GM20431 (cell line): ENCODE measurements at regions not wholly inside any gene's neighbourhood (a gene's known extent, or its start where the extent isn't known, plus 50 kb on each side); places are given as distances from the start of the nearest gene placed in this dataset.

Experiments used
- in situ Hi-C: fragments of 300-500 bp; cut with MseI, MboI; formaldehyde crosslinking; loops from one replicate; pipeline ENCODE4 v1.15.0; 2020; ENCODE audit warnings: low sequenced_read_pairs; ENCODE audit not compliant: unreplicated experiment

GRCh38 chr6:1203546-1203945, 108.4 kb upstream of the FOXQ1 start:
- in situ Hi-C loops, result no loop called here

- in situ Hi-C loops, result no loop called here
These were observed 109.7 kb upstream of the FOXQ1 start for GRCh38 chr6:1202201-1202600.

GRCh38 chr6:1201547-1202200, 110.2 kb upstream of the FOXQ1 start:
- in situ Hi-C loops, result no loop called here

- in situ Hi-C loops, result no loop called here
These were observed 111.3 kb upstream of the FOXQ1 start for GRCh38 chr6:1200409-1201101.

- in situ Hi-C loops, result no loop called here
These were observed 111.9 kb upstream of the FOXQ1 start for GRCh38 chr6:1200081-1200408.

GRCh38 chr6:1197309-1197708, 114.6 kb upstream of the FOXQ1 start:
- in situ Hi-C loops, result no loop called here

- in situ Hi-C loops, result no loop called here
These were observed 120.7 kb upstream of the FOXQ1 start for GRCh38 chr6:1191141-1191630.

- in situ Hi-C loops, result no loop called here
These were observed 121.5 kb upstream of the FOXQ1 start for GRCh38 chr6:1190366-1190765.

- in situ Hi-C loops, result no loop called here
These were observed 123.7 kb upstream of the FOXQ1 start for GRCh38 chr6:1188199-1188598.

GRCh38 chr6:1187293-1188131, 124.4 kb upstream of the FOXQ1 start:
- in situ Hi-C loops, result no loop called here

- in situ Hi-C loops, result no loop called here
These were observed 127.6 kb upstream of the FOXQ1 start for GRCh38 chr6:1184318-1184717.

GRCh38 chr6:1182722-1183521, 129.0 kb upstream of the FOXQ1 start:
- in situ Hi-C loops, result no loop called here

- in situ Hi-C loops, result no loop called here
These were observed 129.8 kb upstream of the FOXQ1 start for GRCh38 chr6:1181939-1182605.

GRCh38 chr6:1179571-1180459, 132.1 kb upstream of the FOXQ1 start:
- in situ Hi-C loops, result no loop called here

- in situ Hi-C loops, result no loop called here
These were observed 133.3 kb upstream of the FOXQ1 start for GRCh38 chr6:1178590-1178989.

- in situ Hi-C loops, result no loop called here
These were observed 135.3 kb upstream of the FOXQ1 start for GRCh38 chr6:1176567-1176966.

- in situ Hi-C loops, result no loop called here
These were observed 136.0 kb upstream of the FOXQ1 start for GRCh38 chr6:1175877-1176276.

- in situ Hi-C loops, result no loop called here
These were observed 141.1 kb upstream of the FOXQ1 start for GRCh38 chr6:1170794-1171193.

GRCh38 chr6:1164600-1164999, 147.3 kb upstream of the FOXQ1 start:
- in situ Hi-C loops, result no loop called here
